GM20000 (cell line): ENCODE measurements at regions not wholly inside any gene's neighbourhood (a gene's known extent, or its start where the extent isn't known, plus 50 kb on each side); places are given as distances from the start of the nearest gene placed in this dataset.

Experiments used
- DNase-seq: peaks from one replicate; pipeline ENCODE4 v3.0.0; 2012; ENCODE audit warnings: low spot score
- CTCF ChIP-seq: IDR thresholded peaks from 2 replicates; pipeline ENCODE4 v1.5.1; 2012; ENCODE audit warnings: mild to moderate bottlenecking, control low read depth; ENCODE audit errors: extremely low read depth, missing control alignments

GRCh38 chr2:128493880-128494279 lies 175.2 kb upstream of the HS6ST1 start:
- no peak for TF ChIP-seq CTCF

GRCh38 chr2:128494307-128494639 lies 175.6 kb upstream of the HS6ST1 start:
- TF ChIP-seq CTCF, result no peak
- no peak for DNase-seq

More at GRCh38 chr2:128493880-128494279, 175.2 kb upstream of the HS6ST1 start:
- DNase-seq, result no peak

- DNase-seq, result no peak
- no peak for TF ChIP-seq CTCF
Observed at GRCh38 chr2:128494640-128495321, 176.1 kb upstream of the HS6ST1 start.

GRCh38 chr2:128495996-128496547 lies 177.4 kb upstream of the HS6ST1 start:
- no peak for DNase-seq
- TF ChIP-seq CTCF, result no peak

- DNase-seq, result no peak
- TF ChIP-seq CTCF, result no peak
Observed at GRCh38 chr2:128496700-128497099, 178.0 kb upstream of the HS6ST1 start.

- no peak for DNase-seq
Observed at GRCh38 chr2:128497461-128497860, 178.8 kb upstream of the HS6ST1 start.

More at GRCh38 chr2:128497461-128497860, 178.8 kb upstream of the HS6ST1 start:
- no peak for TF ChIP-seq CTCF
